Suppressor macrophage treated with lipopolysaccharide for 1 hour (primary cell): ENCODE measurements at regions not wholly inside any gene's neighbourhood (a gene's known extent, or its start where the extent isn't known, plus 50 kb on each side); places are given as distances from the start of the nearest gene placed in this dataset.

Source experiments
- DNase-seq, 3 donors: peaks; one replicate each; pipeline ENCODE4 v3.0.0-alpha.2; 2020 to 2022

- no peak for DNase-seq
Measured at GRCh38 chr4:71162386-71162785, 168.9 kb downstream of the DCK start.

- no peak for DNase-seq
Measured at GRCh38 chr4:71163317-71163716, 169.9 kb downstream of the DCK start.

DNA sequence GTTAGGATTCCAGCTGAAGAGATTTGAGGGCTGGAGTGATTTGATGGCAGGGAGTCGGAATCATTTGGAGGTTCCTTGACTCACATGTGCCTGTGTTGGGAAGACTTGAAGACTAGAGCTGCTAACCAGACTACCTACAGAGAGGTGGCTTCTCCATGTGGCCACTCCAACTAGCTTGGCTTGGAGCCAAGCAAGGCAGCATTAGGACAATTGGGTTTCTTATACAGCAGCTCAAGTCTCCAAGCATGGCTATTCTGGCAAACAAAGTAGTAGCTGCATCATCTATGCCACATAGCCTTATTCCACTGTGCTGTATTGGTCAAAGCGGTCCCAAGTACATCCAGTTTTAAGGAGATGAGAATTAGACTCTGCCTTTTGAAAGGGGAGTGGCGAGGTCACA is 171.7 kb upstream of the SLC4A4 start:
- no peak for DNase-seq

DNA sequence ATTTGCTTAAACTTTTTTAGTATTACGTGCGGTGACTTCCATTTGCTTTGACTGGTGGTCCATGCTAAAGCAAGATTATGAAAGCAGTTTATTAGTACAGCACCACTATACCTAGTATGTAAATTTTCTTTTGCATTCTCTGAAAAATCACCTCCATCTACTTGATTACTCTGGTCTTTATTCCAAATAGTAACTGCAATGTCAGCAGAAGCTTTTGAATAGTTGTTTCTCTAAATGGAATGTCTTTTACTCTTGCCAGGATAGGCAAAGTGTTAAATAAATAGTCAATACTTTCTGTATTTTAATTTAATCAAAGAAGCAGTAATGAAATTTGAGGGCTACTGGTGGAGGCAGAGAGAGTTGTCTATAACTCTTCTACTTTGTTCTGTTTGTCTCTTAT is 167.2 kb upstream of the SLC4A4 start:
- no peak for DNase-seq

GRCh38 chr4:71181332-71181731 is 157.5 kb upstream of the SLC4A4 start:
- DNase-seq, result peak in 1 of 3 donors; percentile 6

DNA sequence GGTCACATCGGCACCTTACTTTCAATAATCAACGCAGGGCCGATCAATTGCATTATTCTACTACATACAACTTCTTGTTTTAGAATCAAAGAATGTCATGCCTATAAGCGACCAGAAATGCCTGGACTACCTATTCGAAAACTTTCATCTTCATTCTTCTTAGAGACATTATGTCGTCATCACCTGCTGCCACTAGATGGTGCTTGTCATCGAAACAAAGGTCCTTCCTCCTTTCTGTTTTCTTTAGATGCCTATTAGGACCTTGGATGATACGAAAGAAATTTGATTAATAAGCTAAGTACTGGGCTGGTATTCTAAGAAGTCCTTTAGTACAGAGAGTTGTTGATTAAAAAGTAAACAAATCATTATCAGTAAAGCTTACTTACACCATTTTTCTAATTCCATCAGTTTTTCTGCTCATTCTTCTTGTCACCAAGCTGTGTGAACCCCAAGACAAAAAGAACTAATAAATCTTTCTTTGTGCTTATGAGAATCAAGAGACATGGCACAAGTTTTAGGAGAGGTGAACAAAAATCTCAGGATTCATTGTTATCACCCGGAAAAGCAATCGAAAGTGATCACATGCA is 154.5 kb upstream of the SLC4A4 start:
- peak; percentile 65 to 77 (median 76) for DNase-seq

DNA sequence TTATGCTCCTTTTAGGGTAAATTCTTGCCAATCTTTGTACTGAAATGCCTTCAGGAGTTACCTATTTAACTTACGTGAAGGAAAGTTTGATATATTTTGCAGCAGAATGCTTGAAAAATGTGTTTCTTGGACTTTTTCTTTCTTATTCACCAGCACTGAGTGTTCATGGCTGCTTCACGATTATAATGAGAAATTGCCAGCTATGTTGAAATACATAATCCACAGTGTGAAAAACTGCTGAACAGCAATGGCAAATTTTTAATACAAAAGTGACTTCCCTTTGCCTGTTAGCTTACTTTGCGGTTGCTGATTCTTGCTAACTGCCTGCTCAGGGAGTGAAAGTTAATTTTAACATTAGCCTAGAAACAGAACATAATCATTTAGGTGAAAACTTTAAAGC is 153.8 kb upstream of the SLC4A4 start:
- no peak for DNase-seq

GRCh38 chr4:71186257-71186565 is 152.6 kb upstream of the SLC4A4 start:
- peak in 1 of 3 donors; percentile 31 for DNase-seq

GRCh38 chr4:71186566-71187403 is 152.0 kb upstream of the SLC4A4 start:
- peak in 2 of 3 donors; percentile 24 to 48 for DNase-seq

DNA sequence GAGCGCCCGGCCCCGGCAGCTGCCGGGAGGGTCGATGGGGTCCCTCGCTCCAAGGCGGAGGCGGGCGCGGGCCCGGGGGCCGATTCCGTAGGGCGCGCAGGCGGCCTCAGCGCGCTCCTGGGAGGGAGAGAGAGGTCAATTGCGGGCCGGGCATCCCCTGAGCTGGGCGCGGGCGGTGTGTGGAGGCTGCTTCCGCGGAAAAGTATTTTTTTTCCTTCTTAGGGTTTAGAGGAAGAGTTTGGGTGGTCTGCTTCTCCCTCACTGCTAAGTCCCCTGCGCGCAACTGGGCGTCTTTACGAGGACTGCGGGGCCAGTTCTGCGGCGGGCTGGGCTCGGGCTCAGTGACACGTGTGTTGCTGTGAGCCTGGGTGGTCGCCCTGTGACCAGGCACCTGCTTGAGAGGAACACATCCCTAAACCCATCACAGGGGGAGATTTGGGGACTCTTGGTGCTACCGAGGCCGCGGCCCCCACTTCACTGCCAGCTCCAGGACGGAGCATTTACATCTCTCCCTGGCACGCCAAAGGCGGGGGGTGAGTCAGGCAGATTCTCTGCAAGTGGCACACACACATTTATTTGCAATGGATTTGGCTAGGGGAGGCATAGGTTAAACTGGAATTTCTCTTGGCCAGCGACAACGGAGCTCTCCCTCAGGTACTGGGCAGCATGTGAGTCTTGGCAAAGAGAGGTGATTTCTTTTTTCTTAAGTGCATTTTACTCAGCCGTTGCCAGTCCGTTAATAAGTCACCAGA is 151.2 kb upstream of the SLC4A4 start:
- peak in 2 of 3 donors; percentile 18 to 35 for DNase-seq

DNA sequence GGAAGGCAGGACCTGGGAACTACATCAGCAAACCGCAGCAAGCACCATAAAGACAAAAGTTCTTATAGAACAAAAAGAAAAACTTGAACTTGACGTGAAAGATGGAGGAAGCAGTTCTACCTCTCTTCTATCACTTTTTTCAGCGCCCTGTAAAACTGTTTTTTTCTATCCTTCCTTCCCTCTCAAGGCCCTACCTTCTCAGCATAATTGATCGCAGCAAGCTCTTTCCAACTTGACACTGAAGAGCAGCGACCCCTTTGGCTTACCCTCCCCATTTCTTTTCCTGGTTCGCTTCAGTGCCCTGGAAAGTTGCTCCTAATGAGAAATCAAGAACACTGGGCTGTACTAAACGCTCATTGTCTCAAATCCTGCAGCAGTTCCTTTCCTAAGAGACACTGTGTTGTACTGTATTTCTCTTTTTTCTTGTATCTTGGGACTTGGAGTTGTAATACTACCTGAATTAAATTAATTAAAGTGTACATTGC is 150.6 kb upstream of the SLC4A4 start:
- no peak for DNase-seq

DNA sequence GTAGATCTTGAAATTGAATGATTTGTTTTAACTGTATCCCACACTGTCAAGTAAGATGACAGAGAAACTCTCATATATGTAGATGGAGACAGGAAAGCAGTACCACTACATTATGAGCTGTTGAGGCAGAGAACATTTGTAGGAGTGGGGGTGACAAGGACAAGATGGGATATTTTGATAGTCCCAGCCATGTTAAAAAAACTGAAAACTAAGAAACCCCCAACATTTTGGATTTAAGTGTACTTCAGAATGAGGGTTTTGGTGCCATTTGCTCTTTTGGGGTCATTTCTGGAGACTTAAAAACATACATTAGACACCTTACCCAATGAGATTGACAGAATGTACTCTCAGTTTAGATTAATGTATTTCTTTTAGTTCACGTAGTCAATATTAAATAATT is 149.9 kb upstream of the SLC4A4 start:
- DNase-seq, result no peak

GRCh38 chr4:71189471-71189870 is 149.3 kb upstream of the SLC4A4 start:
- DNase-seq, result no peak

- DNase-seq, result no peak
Measured at GRCh38 chr4:71194454-71194853, 144.4 kb upstream of the SLC4A4 start.

GRCh38 chr4:71195924-71196323 is 142.9 kb upstream of the SLC4A4 start:
- DNase-seq, result no peak

DNA sequence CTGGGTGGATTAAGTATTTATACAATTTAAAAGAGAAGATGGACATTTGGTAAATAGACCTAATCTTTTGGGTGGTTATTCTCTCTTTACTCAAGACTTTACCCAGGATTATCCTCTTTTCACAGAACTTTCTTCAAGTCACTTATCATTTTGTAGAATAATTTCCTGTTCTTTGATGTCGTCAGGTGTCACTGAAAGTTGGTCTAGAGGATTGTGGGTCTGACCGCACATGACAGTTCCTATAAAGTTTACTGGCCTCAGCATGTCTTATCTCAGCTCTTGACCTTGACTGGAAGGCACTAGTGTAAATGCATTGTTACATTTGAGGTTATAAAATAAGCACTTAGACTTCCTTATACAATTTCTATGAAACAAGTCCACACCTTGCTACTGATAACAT is 139.9 kb upstream of the SLC4A4 start:
- no peak for DNase-seq

DNA sequence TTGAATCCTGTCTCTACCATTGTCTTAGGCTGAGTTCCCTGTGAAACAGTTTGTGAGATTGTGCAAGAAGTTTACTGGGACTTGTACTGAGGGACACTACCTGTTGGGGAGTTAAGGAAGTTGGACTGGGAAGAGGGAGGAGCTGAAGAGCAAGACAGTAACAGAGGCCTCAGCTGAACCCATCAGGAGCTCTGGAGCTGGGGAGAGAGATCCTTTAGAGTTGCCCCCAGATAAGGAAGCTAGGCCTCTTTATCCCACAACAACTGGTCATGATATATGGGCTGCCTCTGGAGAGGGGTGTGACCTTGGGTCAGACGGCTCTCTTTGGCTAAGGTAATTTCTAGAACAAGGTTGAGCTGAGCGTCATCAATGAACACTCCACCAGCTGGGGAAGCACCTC is 137.8 kb upstream of the SLC4A4 start:
- no peak for DNase-seq

GRCh38 chr4:71201817-71202576 is 136.8 kb upstream of the SLC4A4 start:
- no peak for DNase-seq

DNA sequence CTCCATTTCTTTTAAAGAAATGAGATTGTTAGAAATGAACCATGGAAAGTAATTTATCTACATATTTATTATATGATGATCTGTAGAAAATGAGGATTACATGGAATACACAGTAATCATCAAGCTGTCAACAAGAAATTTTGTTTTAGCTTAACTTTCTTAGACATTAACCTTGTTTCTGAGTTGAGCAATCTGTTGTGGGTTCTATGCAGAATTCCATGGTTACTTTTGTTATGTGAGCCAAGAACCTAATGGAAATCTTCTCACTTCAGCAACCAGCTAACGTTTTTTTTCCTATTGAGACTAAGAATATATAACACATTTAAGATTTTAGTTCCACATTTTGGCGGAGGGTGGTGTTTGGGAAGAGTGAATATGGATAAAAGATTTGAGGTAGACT is 136.1 kb upstream of the SLC4A4 start:
- no peak for DNase-seq

DNA sequence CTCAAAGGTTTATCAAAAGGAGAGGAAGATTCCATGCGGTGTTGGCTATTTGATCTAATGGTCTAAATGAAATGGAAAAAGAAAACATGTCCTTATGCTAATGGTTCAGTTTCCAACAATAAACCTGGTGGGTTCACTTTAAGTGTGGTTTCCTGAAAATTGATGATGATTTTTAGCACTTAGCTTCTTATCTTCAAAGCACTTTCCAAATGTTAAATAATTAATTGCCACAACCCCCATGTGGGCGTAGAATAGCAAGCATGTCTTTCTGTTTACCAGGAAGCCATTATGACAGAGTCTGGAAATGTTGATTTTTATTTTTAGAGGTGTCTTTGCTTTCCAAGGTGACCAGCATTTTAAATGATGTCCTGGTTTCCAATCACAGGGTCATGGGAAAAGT is 134.8 kb upstream of the SLC4A4 start:
- no peak for DNase-seq

DNA sequence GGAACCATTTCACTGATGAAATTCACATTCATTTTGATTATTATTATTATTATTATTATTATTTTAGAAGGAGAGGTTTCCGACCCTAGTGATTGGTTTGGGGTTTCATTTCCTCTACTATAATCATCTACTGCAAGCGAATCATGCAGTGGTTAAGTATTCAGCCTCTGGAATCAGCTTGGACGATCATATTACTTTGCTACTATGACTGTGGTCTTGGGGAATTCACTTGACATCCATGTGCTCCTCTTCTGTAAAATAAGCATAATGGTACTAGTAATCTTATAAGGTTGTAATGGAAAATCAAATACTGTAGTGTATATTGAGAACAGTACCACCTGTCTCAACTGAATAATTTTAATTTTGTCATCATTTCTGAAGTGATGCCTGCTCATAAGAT is 132.1 kb upstream of the SLC4A4 start:
- DNase-seq, result no peak

DNA sequence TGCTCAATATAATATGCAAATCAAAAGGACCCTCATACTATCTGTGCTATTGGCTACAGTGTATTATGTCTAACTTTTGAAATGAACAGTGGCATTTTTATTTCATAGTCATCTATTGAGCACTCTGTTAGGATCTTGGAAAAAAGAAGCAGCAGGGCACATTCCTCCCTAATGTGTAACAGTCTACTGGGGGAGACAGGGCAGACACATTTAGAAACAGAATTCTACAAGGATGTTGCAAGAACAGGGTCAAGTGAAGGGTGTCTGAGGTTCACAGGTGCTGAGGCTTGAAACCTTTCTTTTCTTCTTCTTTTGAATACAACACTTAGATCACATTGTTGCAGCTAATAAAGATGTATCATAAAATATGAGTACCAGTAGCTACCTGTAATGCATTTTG is 129.7 kb upstream of the SLC4A4 start:
- DNase-seq, result no peak

GRCh38 chr4:71210823-71211222 is 128.0 kb upstream of the SLC4A4 start:
- DNase-seq, result no peak
